HG03139 (cell line): ENCODE measurements at regions not wholly inside any gene's neighbourhood (a gene's known extent, or its start where the extent isn't known, plus 50 kb on each side); places are given as distances from the start of the nearest gene placed in this dataset.

Source experiments
- ATAC-seq: cut with Tn5 transposase; IDR thresholded peaks from one replicate; pipeline ENCODE4 v1.9.1; 2021; ENCODE audit not compliant: unreplicated experiment

- no peak for ATAC-seq
These were observed 119.6 kb upstream of the NFIB start for GRCh38 chr9:14433351-14434157.

GRCh38 chr9:14432666-14433350, 118.9 kb upstream of the NFIB start:
- ATAC-seq, result no peak

GRCh38 chr9:14428781-14429230, 114.9 kb upstream of the NFIB start:
- ATAC-seq, result no peak

- ATAC-seq, result no peak
These were observed 113.5 kb upstream of the NFIB start for GRCh38 chr9:14427419-14427818.

GRCh38 chr9:14424983-14425382, 111.0 kb upstream of the NFIB start:
- no peak for ATAC-seq

- ATAC-seq, result no peak
These were observed 110.3 kb upstream of the NFIB start for GRCh38 chr9:14424289-14424688.

GRCh38 chr9:14423815-14424261, 109.9 kb upstream of the NFIB start:
- no peak for ATAC-seq

GRCh38 chr9:14421291-14421690, 107.3 kb upstream of the NFIB start:
- no peak for ATAC-seq

GRCh38 chr9:14418941-14419937, 105.3 kb upstream of the NFIB start:
- no peak for ATAC-seq

GRCh38 chr9:14418301-14418940, 104.5 kb upstream of the NFIB start:
- no peak for ATAC-seq

GRCh38 chr9:14417237-14417636, 103.3 kb upstream of the NFIB start:
- no peak for ATAC-seq

- ATAC-seq, result no peak
These were observed 102.0 kb upstream of the NFIB start for GRCh38 chr9:14415947-14416346.

- ATAC-seq, result no peak
These were observed 99.9 kb upstream of the NFIB start for GRCh38 chr9:14413812-14414211.

- ATAC-seq, result no peak
These were observed 98.8 kb upstream of the NFIB start for GRCh38 chr9:14412775-14413174.

- ATAC-seq, result no peak
These were observed 92.5 kb upstream of the NFIB start for GRCh38 chr9:14406463-14406862.

- no peak for ATAC-seq
These were observed 91.3 kb upstream of the NFIB start for GRCh38 chr9:14405176-14405706.

GRCh38 chr9:14403081-14403480, 89.1 kb upstream of the NFIB start:
- no peak for ATAC-seq

- ATAC-seq, result no peak
These were observed 88.6 kb upstream of the NFIB start for GRCh38 chr9:14402583-14402982.

GRCh38 chr9:14401911-14402310, 88.0 kb upstream of the NFIB start:
- no peak for ATAC-seq

- ATAC-seq, result no peak
These were observed 86.7 kb upstream of the NFIB start for GRCh38 chr9:14400658-14400995.
